ENCODE measurements at regions not wholly inside any gene's neighbourhood (a gene's known extent, or its start where the extent isn't known, plus 50 kb on each side); places are given as distances from the start of the nearest gene placed in this dataset.

DNA sequence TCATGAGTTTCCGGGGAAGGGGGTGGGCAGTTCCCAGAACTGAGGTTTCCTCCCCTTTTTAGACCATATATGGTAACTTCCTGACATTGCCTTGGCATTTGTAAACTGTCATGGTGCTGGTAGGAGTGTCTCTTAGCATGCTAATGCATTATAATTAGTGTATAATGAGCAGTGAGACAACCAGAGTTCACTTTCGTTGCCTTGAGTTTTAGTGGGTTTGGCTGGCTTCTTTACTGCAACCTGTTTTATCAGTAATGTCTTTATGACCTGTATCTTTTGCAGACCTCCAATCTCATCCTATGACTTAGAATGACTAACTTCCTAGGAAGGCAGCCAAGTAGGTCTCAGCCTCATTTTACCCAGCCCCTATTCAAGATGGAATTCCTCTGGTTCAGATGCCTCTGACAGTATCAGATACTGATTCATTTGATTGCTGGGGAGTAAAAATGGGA lies 447.3 kb downstream of the XIRP2 start:
- TF ChIP-seq CTCF (conservative IDR thresholded peaks at IDR 0.05; ENCODE audit: low read length), result no peak
- TF ChIP-seq EZH2phosphoT487 (IDR thresholded peaks at IDR 0.05; ENCODE audit: borderline replicate concordance, low read depth, low read length), result no peak
